IMR-90 (cell line): ENCODE measurements at regions not wholly inside any gene's neighbourhood (a gene's known extent, or its start where the extent isn't known, plus 50 kb on each side); places are given as distances from the start of the nearest gene placed in this dataset.

Experiments used
- ATAC-seq: fragments of 200-7000 bp; cut with Tn5 transposase; 2 replicates; pipeline ENCODE4 v1.9.1; 2020; ENCODE audit warnings: low read depth, mild to moderate bottlenecking, moderate library complexity
- BruUV-seq: library from RNA; stranded (reverse); fragments of 400-500 nt; replicated peaks from 2 replicates; lab custom pipeline; 2021; lab: Mats Ljungman, UMichigan
- CTCF ChIA-PET: fragments of 300-600 bp; formaldehyde crosslinking; extraction: SDS; loops from one replicate; lab custom pipeline; 2021; ENCODE audit warnings: antibody characterized with exemption; lab: Yijun Ruan, JAX
- POLR2A ChIA-PET: fragments of 300-600 bp; sonication (Branson Sonifier 250); formaldehyde crosslinking; loops from one replicate; lab custom pipeline; 2022; ENCODE audit warnings: antibody characterized with exemption; ENCODE audit not compliant: unreplicated experiment; lab: Charles Lee
- DNase-seq: peaks from one replicate; pipeline ENCODE4 v3.0.0; 2013
- H2AFZ ChIP-seq: replicated peaks from 2 replicates; pipeline ENCODE3; 2013; ENCODE audit warnings: low read length, mild to moderate bottlenecking; ENCODE audit not compliant: poor library complexity
- H2AK5ac ChIP-seq: 2 replicates; pipeline ENCODE4 v1.6.1; 2013; ENCODE audit warnings: low read depth, low read length, inconsistent platforms
- H2AK9ac ChIP-seq: replicated peaks from 2 replicates; pipeline ENCODE3; 2013; ENCODE audit warnings: mild to moderate bottlenecking, low read depth, low read length, moderate library complexity; ENCODE audit not compliant: poor library complexity
- H2BK120ac ChIP-seq: 2 replicates; pipeline ENCODE4 v1.6.1; 2013; ENCODE audit warnings: low read depth, low read length, inconsistent platforms
- H2BK15ac ChIP-seq: 3 replicates; pipeline ENCODE4 v1.6.1; 2013; ENCODE audit warnings: low read depth, low read length, inconsistent platforms
- H2BK20ac ChIP-seq: 2 replicates; pipeline ENCODE4 v1.6.1; 2013; ENCODE audit warnings: low read depth, mild to moderate bottlenecking, inconsistent platforms, low read length, moderate library complexity
- H2BK5ac ChIP-seq: 2 replicates; pipeline ENCODE4 v1.6.1; 2013; ENCODE audit warnings: mild to moderate bottlenecking, low read depth, low read length, inconsistent platforms; ENCODE audit not compliant: poor library complexity, severe bottlenecking
- H3K14ac ChIP-seq: replicated peaks from 2 replicates; pipeline ENCODE4 v1.6.1; 2013; ENCODE audit warnings: low read depth, low read length, inconsistent platforms
- H3K18ac ChIP-seq: 2 replicates; pipeline ENCODE4 v1.6.1; 2013; ENCODE audit warnings: low read depth, low read length, control low read depth
- H3K23ac ChIP-seq: 2 replicates; pipeline ENCODE4 v1.6.1; 2013; ENCODE audit warnings: low read depth, low read length, inconsistent platforms
- H3K27ac ChIP-seq: 2 replicates; pipeline ENCODE4 v1.5.1; 2013; ENCODE audit warnings: mild to moderate bottlenecking, control low read depth, low read length; ENCODE audit not compliant: insufficient read depth
- H3K27me3 ChIP-seq: 2 replicates; pipeline ENCODE4 v1.6.1; 2013; ENCODE audit warnings: low read length; ENCODE audit not compliant: control insufficient read depth, insufficient read depth
- H3K36me3 ChIP-seq: 2 replicates; pipeline ENCODE4 v1.6.1; 2013; ENCODE audit warnings: low read length, mixed read lengths; ENCODE audit not compliant: control insufficient read depth, insufficient read depth
- H3K4ac ChIP-seq: 2 replicates; pipeline ENCODE4 v1.6.1; 2013; ENCODE audit warnings: low read depth, low read length, inconsistent platforms
- H3K4me1 ChIP-seq: 2 replicates; pipeline ENCODE4 v1.6.1; 2013; ENCODE audit warnings: low read length, mixed read lengths; ENCODE audit not compliant: control insufficient read depth, insufficient read depth
- H3K4me2 ChIP-seq: 2 replicates; pipeline ENCODE4 v1.6.1; 2013; ENCODE audit warnings: low read depth, mild to moderate bottlenecking, control low read depth, low read length, moderate library complexity
- H3K4me3 ChIP-seq: 2 replicates; pipeline ENCODE4 v1.5.1; 2013; ENCODE audit warnings: low read depth, mild to moderate bottlenecking, control low read depth, low read length, moderate library complexity; ENCODE audit not compliant: insufficient read depth
- H3K56ac ChIP-seq: 2 replicates; pipeline ENCODE4 v1.6.1; 2013; ENCODE audit warnings: low read length, inconsistent platforms; ENCODE audit not compliant: insufficient read depth; ENCODE audit errors: extremely low read depth
- H3K79me1 ChIP-seq, 2 experiments: 2 replicates each; pipeline ENCODE4 v1.6.1; 2013; ENCODE audit warnings: low read length in 2 of 2, inconsistent platforms in 1 of 2, low read depth in 1 of 2
- H3K9ac ChIP-seq: 2 replicates; pipeline ENCODE4 v1.6.1; 2013; ENCODE audit warnings: low read depth, low read length, control low read depth
- H3K9me1 ChIP-seq: 2 replicates; pipeline ENCODE4 v1.6.1; 2013; ENCODE audit warnings: low read length, inconsistent platforms; ENCODE audit not compliant: insufficient read depth
- H3K9me3 ChIP-seq: 2 replicates; pipeline ENCODE4 v1.6.1; 2013; ENCODE audit warnings: low read length; ENCODE audit not compliant: control insufficient read depth, insufficient read depth
- H4K20me1 ChIP-seq: 2 replicates; pipeline ENCODE4 v1.6.1; 2013; ENCODE audit warnings: low read length, inconsistent platforms; ENCODE audit not compliant: insufficient read depth
- H4K5ac ChIP-seq: 2 replicates; pipeline ENCODE4 v1.6.1; 2013; ENCODE audit warnings: mild to moderate bottlenecking, low read depth, low read length, control low read depth
- H4K8ac ChIP-seq, 2 experiments: 2 replicates each; pipeline ENCODE4 v1.6.1; 2013; ENCODE audit warnings: low read depth in 2 of 2, low read length in 2 of 2, control low read depth in 1 of 2, inconsistent platforms in 1 of 2
- H4K91ac ChIP-seq: 2 replicates; pipeline ENCODE4 v1.6.1; 2013; ENCODE audit warnings: low read depth, low read length, inconsistent platforms; ENCODE audit not compliant: insufficient read depth
- BHLHE40 ChIP-seq: fragments of 150-350 bp; IDR thresholded peaks from 2 replicates; pipeline ENCODE4 v1.6.1; 2016; ENCODE audit warnings: mild to moderate bottlenecking, low read depth, low read length
- CHD1 ChIP-seq: IDR thresholded peaks from 2 replicates; pipeline ENCODE4 v1.6.1; 2012; ENCODE audit warnings: low read depth, low read length, improper control_type of control experiment
- FOS ChIP-seq: fragments of 150-350 bp; IDR thresholded peaks from 2 replicates; pipeline ENCODE4 v1.6.1; 2016; ENCODE audit warnings: low read depth, low read length
- MAFK ChIP-seq: IDR thresholded peaks from 2 replicates; pipeline ENCODE4 v1.6.1; 2012; ENCODE audit warnings: low read depth, low read length, improper control_type of control experiment
- MAZ ChIP-seq: IDR thresholded peaks from 2 replicates; pipeline ENCODE4 v1.6.1; 2012; ENCODE audit warnings: low read depth, mild to moderate bottlenecking, low read length, improper control_type of control experiment, moderate library complexity, borderline replicate concordance
- MXI1 ChIP-seq: IDR thresholded peaks from 2 replicates; pipeline ENCODE4 v1.6.1; 2012; ENCODE audit warnings: low read depth, mild to moderate bottlenecking, low read length, moderate library complexity, borderline replicate concordance
- NFE2L2 ChIP-seq: fragments of 150-350 bp; IDR thresholded peaks from 2 replicates; pipeline ENCODE4 v1.6.1; 2016; ENCODE audit warnings: low read depth, mild to moderate bottlenecking, low read length
- POLR2A ChIP-seq: IDR thresholded peaks from 2 replicates; pipeline ENCODE4 v1.6.1; 2012; ENCODE audit warnings: mild to moderate bottlenecking, low read depth, low read length
- RAD21 ChIP-seq: IDR thresholded peaks from 2 replicates; pipeline ENCODE4 v1.6.1; 2012; ENCODE audit warnings: low read length, improper control_type of control experiment
- RCOR1 ChIP-seq: IDR thresholded peaks from 2 replicates; pipeline ENCODE4 v1.6.1; 2012; ENCODE audit warnings: mild to moderate bottlenecking, low read length, improper control_type of control experiment; ENCODE audit not compliant: insufficient replicate concordance
- RFX5 ChIP-seq: IDR thresholded peaks from 2 replicates; pipeline ENCODE4 v1.8.0; 2012; ENCODE audit warnings: low read depth, mild to moderate bottlenecking, low read length, moderate library complexity
- SMC3 ChIP-seq: fragments of 150-350 bp; IDR thresholded peaks from 2 replicates; pipeline ENCODE4 v1.6.1; 2016; ENCODE audit warnings: low read depth, mild to moderate bottlenecking, antibody characterized with exemption, low read length, moderate library complexity
- WGBS, 2 experiments: methylation state at CpG; one replicate each; pipeline versions ENCODE4 v1.1.5 to v1.1.7; 2013; ENCODE audit warnings: missing lambda C conversion rate in 2 of 2; ENCODE audit not compliant: insufficient read length in 1 of 2; ENCODE audit errors: extremely low coverage in 2 of 2; 5-methylcytosine and 5-hydroxymethylcytosine counted together
- dilution Hi-C: fragments of 300-500 bp; cut with HindIII; formaldehyde crosslinking; loops from one replicate; pipeline ENCODE4 v1.14.3; 2018; ENCODE audit warnings: low sequenced_read_pairs; ENCODE audit not compliant: unreplicated experiment
- in situ Hi-C: fragments of 300-500 bp; cut with MboI; formaldehyde crosslinking; loops from 3 replicates; pipeline ENCODE4 v1.14.3; 2019; ENCODE audit warnings: low sequenced_read_pairs, inconsistent platforms, mixed read lengths
- intact Hi-C: fragments of 100-400 bp; cut with micrococcal nuclease; formaldehyde crosslinking; loops from 2 replicates; pipeline ENCODE4 v1.10.0; 2022
- TF ChIP-seq, protein P1 (sequence below): fragments of 150-350 bp; IDR thresholded peaks from 2 replicates; pipeline ENCODE4 v1.6.1; 2017; ENCODE audit warnings: mild to moderate bottlenecking, antibody characterized with exemption, low read length, low read depth

DNA sequence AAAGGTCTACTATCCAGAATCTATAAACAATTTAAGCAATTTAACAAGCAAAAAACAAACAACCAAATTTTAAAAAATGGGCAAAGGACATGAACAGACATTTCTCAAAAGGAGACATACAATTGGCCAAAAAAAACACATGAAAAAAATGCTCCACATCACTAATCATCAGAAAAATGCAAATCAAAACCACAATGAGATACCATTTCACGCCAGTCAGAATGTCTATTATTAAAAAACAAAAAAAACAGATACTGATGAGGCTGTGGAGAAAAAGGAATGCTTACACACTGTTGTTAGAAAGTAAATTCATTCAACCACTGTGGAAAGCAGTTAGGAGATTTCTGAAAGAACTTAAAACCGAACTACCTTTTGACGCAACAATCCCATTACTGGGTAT, 66.4 kb upstream of the SESTD1 start:
- H3K4me2 ChIP-seq: no peak overlapping the region
- TF ChIP-seq RCOR1: no peak
- TF ChIP-seq BHLHE40: no peak
- no peak for TF ChIP-seq MXI1
- TF ChIP-seq MAFK: no peak
- TF ChIP-seq RAD21: no peak
- no peak for TF ChIP-seq SMC3
- TF ChIP-seq NFE2L2: no peak
- TF ChIP-seq, protein P1, sequence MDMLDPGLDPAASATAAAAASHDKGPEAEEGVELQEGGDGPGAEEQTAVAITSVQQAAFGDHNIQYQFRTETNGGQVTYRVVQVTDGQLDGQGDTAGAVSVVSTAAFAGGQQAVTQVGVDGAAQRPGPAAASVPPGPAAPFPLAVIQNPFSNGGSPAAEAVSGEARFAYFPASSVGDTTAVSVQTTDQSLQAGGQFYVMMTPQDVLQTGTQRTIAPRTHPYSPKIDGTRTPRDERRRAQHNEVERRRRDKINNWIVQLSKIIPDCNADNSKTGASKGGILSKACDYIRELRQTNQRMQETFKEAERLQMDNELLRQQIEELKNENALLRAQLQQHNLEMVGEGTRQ: no peak
- no peak for TF ChIP-seq POLR2A
- no peak for TF ChIP-seq RFX5
- TF ChIP-seq FOS: no peak
- TF ChIP-seq MAZ: no peak
- no peak for TF ChIP-seq CHD1
- no peaks in the 10 kb centered on the region for H3K36me3 ChIP-seq
- no peak overlapping the region for H2BK15ac ChIP-seq
- no peak overlapping the region for H2BK20ac ChIP-seq
- H3K23ac ChIP-seq: no peak overlapping the region
- H3K79me1 ChIP-seq: no peaks in the 10 kb centered on the region
- peaks cover 2% of the 10 kb centered on the region; the same call in 1 of the 2 replicates for H3K27me3 ChIP-seq
- H3K4ac ChIP-seq: no peak overlapping the region
- no peak overlapping the region for H3K27ac ChIP-seq
- no peaks in the 10 kb centered on the region for H3K4me1 ChIP-seq
- ChIA-PET CTCF (no interaction called here), POLR2A (no interaction called here)
- H3K9me3 ChIP-seq: no peaks in the 10 kb centered on the region; the same call in 1 of the 2 replicates
- no peak overlapping the region for H3K9ac ChIP-seq
- H4K20me1 ChIP-seq: no peaks in the 10 kb centered on the region
- intact Hi-C loops: loop anchor here (5.0 kb wide), 1 partner anchor 44 kb away; no protein-coding TSS in a partner anchor
- no peak overlapping the region for H3K18ac ChIP-seq
- no peak overlapping the region for H3K14ac ChIP-seq
- no peak for DNase-seq
- H4K5ac ChIP-seq: no peak overlapping the region
- in situ Hi-C loops: no loop called here
- no peak overlapping the region for H2AK5ac ChIP-seq
- no peak overlapping the region for H3K4me3 ChIP-seq
- H3K56ac ChIP-seq: no peak overlapping the region
- no TSS peak for BruUV-seq
- no CpG with 5 or more reads among the region's 3 CpGs for WGBS, 2 experiments
- H2BK5ac ChIP-seq: no peak overlapping the region
- ATAC-seq: no peak
- no peak overlapping the region for H4K8ac ChIP-seq
- H2BK120ac ChIP-seq: no peak overlapping the region
- no peak overlapping the region for H4K91ac ChIP-seq
- no peaks in the 10 kb centered on the region for H3K9me1 ChIP-seq
- H2AFZ ChIP-seq: no peak overlapping the region
- dilution Hi-C loops: no loop called here
- H2AK9ac ChIP-seq: no peak overlapping the region
